HCT116 (cell line): ENCODE measurements at regions not wholly inside any gene's neighbourhood (a gene's known extent, or its start where the extent isn't known, plus 50 kb on each side); places are given as distances from the start of the nearest gene placed in this dataset.

Experiments
- CTCF ChIP-seq, 3 experiments: fragments of 200-600 bp in 1 of 3; sonication (generic) in 1 of 3; IDR thresholded peaks in 2 of 3; conservative IDR thresholded peaks in 1 of 3; 2 replicates each; pipeline ENCODE4 v1.5.1; 2012 to 2017; ENCODE audit warnings: low read depth in 2 of 3, low read length in 2 of 3, antibody characterized with exemption in 1 of 3, borderline replicate concordance in 1 of 3, control low read depth in 1 of 3, mild to moderate bottlenecking in 1 of 3, mixed read lengths in 1 of 3, mixed run types in 1 of 3, moderate library complexity in 1 of 3; ENCODE audit not compliant: insufficient read depth in 1 of 3
- EZH2 ChIP-seq: fragments of 200-600 bp; sonication (generic); IDR thresholded peaks from 2 replicates; pipeline ENCODE4 v1.6.1; 2017; ENCODE audit warnings: antibody characterized with exemption, mixed run types
- POLR2A ChIP-seq: IDR thresholded peaks from 2 replicates; pipeline ENCODE4 v1.7.0; 2011; ENCODE audit warnings: borderline replicate concordance; ENCODE audit not compliant: insufficient read depth, insufficient read length; ENCODE audit errors: extremely low read depth
- YY1 ChIP-seq: IDR thresholded peaks from 2 replicates; pipeline ENCODE4 v1.6.1; 2011; ENCODE audit warnings: low read length, low read depth, moderate library complexity, mild to moderate bottlenecking; ENCODE audit not compliant: insufficient replicate concordance; ENCODE audit errors: extremely low read depth
- ZNF274 ChIP-seq: fragments of 200-500 bp; sonication (Bioruptor generic); IDR thresholded peaks from 2 replicates; pipeline ENCODE4 v1.6.1; 2014; ENCODE audit warnings: mild to moderate bottlenecking, low read depth, low read length, inconsistent platforms

- TF ChIP-seq CTCF (IDR thresholded peaks at IDR 0.05 in 2 of 3, conservative IDR thresholded peaks at IDR 0.05 in 1 of 3; ENCODE audit: borderline replicate concordance in 1 of 3, insufficient read depth in 1 of 3, low read depth in 2 of 3, low read length in 2 of 3) (no peak), EZH2 (no peak), YY1 (no peak), POLR2A (no peak), ZNF274 (no peak)
These were observed 189.0 kb downstream of the BCL11A start for GRCh38 chr2:60364491-60364890.
